COLO668 (cell line): ENCODE measurements at regions not wholly inside any gene's neighbourhood (a gene's known extent, or its start where the extent isn't known, plus 50 kb on each side); places are given as distances from the start of the nearest gene placed in this dataset.
A peak's percentile ranks its signal among the peaks of the same experiment; 100 is the strongest.
"Not testable (repeated sequence)": the region's sequence is repeated elsewhere in the genome, so short reads cannot be mapped to it uniquely, and the experiment has no call there.

Source experiments
- DNase-seq: peaks from one replicate; lab custom pipeline; 2025; ENCODE audit not compliant: unreplicated experiment; lab: John Stamatoyannopoulos, UW

- DNase-seq, result no peak
These were observed 576.1 kb upstream of the PTBP2 start for GRCh38 chr1:96145492-96145891.

GRCh38 chr1:96152957-96153356, 568.6 kb upstream of the PTBP2 start:
- DNase-seq, result not testable (repeated sequence)

- no peak for DNase-seq
These were observed 564.5 kb upstream of the PTBP2 start for GRCh38 chr1:96157101-96157500.

DNA sequence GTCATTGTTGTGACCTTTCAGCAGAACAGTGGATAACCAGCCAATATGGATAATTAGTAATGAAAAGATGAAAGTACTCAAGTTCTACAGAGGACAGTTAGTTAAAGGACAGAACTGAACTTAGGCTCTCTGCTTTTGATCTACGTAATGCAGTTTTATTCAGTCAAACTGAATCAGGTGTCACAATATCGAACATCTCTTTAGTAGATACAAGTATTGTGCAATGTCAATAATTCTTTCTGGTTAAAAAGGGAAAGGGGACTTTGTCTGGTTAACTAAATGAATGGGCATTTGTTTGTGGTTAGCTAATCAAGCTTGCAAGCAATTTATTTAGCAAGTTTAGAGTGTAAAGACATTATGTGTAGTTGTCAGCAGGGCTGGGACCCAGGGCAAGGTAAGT, 562.2 kb upstream of the PTBP2 start:
- DNase-seq, result no peak

GRCh38 chr1:96164053-96164452, 557.5 kb upstream of the PTBP2 start:
- no peak for DNase-seq

DNA sequence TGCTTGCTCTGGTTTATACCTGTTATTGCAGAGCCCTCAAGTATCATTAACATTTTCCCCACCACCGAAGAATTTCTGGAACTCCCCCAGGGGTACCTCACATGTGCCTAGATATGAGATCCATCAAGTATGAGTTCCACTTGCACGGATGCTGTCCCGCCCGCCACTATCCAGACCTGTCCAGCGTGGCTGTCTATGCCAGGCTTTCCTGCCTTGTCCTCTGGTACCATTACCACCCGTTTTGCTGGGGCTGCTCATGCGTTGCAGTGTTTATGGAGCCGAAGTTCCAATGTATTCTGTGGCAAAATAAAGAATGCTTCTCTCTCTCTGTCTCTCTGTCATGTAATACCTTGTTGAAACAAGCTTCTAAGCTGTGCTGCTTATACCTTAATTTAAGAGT, 543.5 kb upstream of the PTBP2 start:
- no peak for DNase-seq

GRCh38 chr1:96183485-96183884, 538.1 kb upstream of the PTBP2 start:
- no peak for DNase-seq

- no peak for DNase-seq
These were observed 537.7 kb upstream of the PTBP2 start for GRCh38 chr1:96183928-96184327.

DNA sequence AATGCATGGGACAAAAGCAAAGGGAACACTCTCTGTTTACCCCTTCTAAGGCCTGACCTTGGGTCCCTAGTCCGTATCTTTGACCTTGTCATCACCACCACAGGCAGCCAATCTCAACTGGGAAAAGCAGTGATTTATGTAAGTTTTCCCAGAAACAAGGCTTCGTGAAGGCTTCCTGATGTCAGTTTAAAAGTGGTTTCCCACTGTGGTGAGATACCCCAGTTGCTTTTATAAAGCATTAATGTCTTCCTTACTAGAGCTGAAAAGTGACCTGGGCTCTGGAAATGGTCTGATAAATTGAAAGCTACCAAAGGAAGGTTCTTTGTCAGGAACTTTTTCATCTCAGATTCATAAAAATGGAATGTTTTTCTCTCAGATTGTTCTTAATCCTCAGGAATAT, 536.4 kb upstream of the PTBP2 start:
- DNase-seq, result no peak

DNA sequence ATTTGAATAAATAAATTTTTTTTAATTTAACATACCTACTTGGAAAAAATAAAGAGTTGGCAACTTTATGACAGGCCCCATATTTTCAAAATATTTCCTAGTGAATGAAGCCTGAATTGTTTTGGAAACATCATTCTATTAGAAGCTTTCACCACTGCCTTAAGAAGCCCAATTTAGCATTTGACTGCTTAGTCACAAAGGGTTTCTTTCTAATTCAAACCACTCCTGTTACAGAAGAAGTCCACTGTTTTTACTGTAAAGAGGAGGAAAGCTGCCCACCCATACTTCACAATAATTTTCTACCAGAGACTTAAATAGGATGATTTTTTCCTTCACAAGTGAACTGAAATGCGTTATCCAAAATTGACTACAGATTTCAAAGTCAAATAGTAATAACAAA, 534.6 kb upstream of the PTBP2 start:
- no peak for DNase-seq

DNA sequence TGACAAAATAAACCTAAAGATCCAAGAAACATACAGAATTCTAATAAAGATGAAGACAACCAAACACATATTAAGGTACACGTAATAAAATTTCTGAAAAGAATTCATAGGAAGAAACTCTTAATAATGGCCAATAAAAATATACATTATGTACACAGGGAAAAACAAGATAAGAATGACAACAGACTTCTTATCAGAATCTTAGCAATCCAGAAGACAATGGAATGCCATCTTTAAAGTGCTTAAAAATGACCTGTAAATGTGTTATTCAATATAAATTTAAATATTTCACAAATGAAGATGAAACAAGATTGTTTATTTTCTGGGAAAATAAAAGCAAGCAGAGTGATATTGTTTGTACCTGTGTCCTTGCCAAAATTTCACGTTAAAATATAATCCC, 530.4 kb upstream of the PTBP2 start:
- DNase-seq, result no peak

DNA sequence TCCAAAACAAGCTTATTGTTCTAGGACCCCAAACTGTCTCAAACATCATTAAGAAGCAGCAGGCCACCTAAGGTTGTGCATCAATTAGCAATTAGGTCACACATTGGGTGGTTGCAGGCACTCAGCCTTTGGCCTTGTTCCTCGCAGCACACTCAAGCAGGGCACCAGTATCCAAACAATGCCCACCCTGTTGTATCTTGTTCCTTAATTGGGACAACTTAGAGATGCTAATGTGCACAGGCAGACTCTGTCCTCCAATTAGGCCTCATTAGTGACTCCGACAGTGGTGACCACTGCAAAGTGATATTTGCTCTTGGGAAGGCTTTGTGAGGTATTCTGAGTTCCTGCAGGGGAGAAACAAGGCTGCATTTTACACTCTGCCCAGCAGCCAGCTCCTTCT, 515.1 kb upstream of the PTBP2 start:
- DNase-seq, result no peak

DNA sequence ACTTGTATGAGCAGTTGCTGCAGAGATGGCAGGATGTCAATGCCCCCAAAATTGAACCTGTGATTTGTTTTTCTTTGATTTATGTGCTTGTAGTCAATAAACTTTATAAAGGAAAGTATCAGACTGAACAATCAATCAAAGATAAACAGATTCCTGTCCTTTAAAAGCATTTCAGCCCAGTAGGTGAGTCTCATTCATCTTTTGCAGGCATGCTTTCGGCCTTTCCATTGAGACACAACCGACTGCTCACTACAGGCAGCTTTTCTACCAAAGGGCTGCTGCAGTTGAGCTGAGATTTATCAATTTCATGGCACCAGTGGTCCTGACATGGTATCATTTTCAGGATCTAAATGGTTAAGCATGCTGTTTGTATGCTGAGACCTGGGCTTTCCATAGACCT, 513.6 kb upstream of the PTBP2 start:
- no peak for DNase-seq

- no peak for DNase-seq
These were observed 513.2 kb upstream of the PTBP2 start for GRCh38 chr1:96208428-96208827.

DNA sequence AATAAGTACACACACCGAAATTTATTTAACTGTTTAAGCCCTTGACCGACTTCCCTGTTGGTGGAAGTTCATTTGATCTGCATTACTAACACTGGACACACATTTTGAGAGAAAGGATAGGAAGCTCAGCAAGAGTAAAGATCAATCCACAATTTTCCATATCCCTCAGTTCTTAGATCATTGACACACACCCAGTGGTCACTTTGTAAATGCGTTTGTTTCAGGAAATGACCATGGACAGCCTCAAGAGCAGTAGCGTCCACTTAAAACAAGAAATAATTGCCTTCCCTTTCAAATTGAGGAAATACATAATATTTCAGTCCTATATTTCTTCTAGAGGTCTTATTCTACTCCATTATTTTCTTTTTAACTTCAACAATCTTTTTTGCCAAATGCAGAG, 511.5 kb upstream of the PTBP2 start:
- no peak for DNase-seq

DNA sequence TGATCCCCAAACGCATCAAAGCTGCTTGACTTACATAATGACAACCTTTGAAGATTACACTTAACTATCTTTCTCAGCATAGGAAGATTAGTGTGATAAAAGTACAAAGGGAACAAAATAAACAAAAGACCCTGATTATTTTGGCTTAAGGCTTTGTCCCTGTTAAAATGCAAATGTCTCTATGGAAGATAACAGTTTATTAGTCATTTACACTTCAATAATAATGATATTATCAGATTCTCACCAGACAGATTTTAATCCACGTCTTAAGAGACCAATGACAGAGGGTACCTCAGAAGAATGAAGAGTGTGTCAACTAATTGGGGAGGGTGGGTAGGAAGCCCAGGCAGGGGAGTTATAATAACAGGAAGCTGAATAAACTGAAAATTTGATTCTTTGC, 510.4 kb upstream of the PTBP2 start:
- no peak for DNase-seq

DNA sequence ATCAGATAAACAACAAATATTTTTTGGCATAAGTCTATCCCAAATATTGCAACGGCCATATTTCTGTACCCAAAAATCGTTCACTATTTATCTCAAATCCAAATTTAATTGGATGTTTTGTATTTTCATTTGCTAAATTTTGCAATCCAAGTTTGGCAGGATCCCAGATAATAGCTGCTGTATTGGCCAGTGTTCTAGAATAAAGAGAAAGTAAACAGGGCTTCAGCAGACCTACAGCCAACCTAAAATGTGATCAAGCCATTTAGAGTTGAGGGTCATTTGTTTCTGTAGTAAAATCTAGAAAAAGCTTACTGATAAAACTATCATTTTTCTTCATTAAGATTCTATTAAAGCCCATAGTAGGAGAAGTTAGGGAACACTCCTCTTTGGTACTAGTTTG, 506.6 kb upstream of the PTBP2 start:
- DNase-seq, result no peak

DNA sequence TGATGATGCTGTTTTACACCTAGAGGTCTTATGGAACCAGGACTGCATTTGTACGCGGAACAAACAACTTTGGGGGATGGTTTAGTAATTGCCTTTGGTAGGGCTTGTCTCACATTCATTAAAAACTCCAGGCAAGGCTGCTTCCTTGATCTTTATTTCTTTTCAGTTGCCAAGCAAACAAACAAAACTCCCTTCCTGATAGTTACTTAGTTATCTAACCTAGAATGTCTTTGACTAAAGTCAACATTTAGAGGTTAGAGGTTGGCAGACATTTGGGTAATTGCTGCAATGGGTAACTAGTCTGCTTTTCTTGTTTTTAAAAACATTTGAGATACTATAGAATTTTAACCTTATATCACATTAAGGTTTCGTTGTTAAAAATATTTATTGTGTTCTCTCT, 500.9 kb upstream of the PTBP2 start:
- DNase-seq, result no peak

GRCh38 chr1:96222701-96223100, 498.9 kb upstream of the PTBP2 start:
- no peak for DNase-seq

GRCh38 chr1:96224229-96224628, 497.4 kb upstream of the PTBP2 start:
- not testable (repeated sequence) for DNase-seq

GRCh38 chr1:96233422-96233821, 488.2 kb upstream of the PTBP2 start:
- no peak for DNase-seq

- peak; percentile 90 for DNase-seq
These were observed 487.3 kb upstream of the PTBP2 start for GRCh38 chr1:96234299-96234698.

- DNase-seq, result peak; percentile 45
These were observed 485.3 kb upstream of the PTBP2 start for GRCh38 chr1:96236156-96236739.

GRCh38 chr1:96238426-96238825, 483.2 kb upstream of the PTBP2 start:
- no peak for DNase-seq
